ENCODE measurements at regions not wholly inside any gene's neighbourhood (a gene's known extent, or its start where the extent isn't known, plus 50 kb on each side); places are given as distances from the start of the nearest gene placed in this dataset.

GRCh38 chr10:64365663-64366062 is 844.5 kb downstream of the REEP3 start:
- Histone ChIP-seq H3K4me1 (ENCODE audit: control insufficient read depth in 1 of 2, insufficient read depth in 1 of 2, low read depth in 1 of 2, low read length in 1 of 2) (no peaks in the 10 kb centered on the region), H3K9me3 (no peaks in the 10 kb centered on the region), H3K27ac (no peak overlapping the region), H3K4me3 (ENCODE audit: low read depth in 1 of 2, low read length in 1 of 2) (no peak overlapping the region), H3K27me3 (no peaks in the 10 kb centered on the region), H3K36me3 (no peaks in the 10 kb centered on the region)
- TF ChIP-seq CTCF (IDR thresholded peaks at IDR 0.05) = no peak

GRCh38 chr10:64368298-64368697 is 847.1 kb downstream of the REEP3 start:
- Histone ChIP-seq H3K4me3 (ENCODE audit: low read depth in 1 of 2, low read length in 1 of 2) (no peak overlapping the region), H3K4me1 (ENCODE audit: control insufficient read depth in 1 of 2, insufficient read depth in 1 of 2, low read depth in 1 of 2, low read length in 1 of 2) (no peaks in the 10 kb centered on the region)
- no peak for TF ChIP-seq CTCF (IDR thresholded peaks at IDR 0.05)

GRCh38 chr10:64369885-64370773 is 848.9 kb downstream of the REEP3 start:
- H3K4me1 ChIP-seq (ENCODE audit: control insufficient read depth in 1 of 2, insufficient read depth in 1 of 2, low read depth in 1 of 2, low read length in 1 of 2) = no peaks in the 10 kb centered on the region
- no peaks in the 10 kb centered on the region for H3K27me3 ChIP-seq
- no peak overlapping the region for H3K4me3 ChIP-seq (ENCODE audit: low read depth in 1 of 2, low read length in 1 of 2)
- H3K9me3 ChIP-seq = no peaks in the 10 kb centered on the region
- no peaks in the 10 kb centered on the region for H3K36me3 ChIP-seq
- no peak overlapping the region for H3K27ac ChIP-seq
- no peak for TF ChIP-seq CTCF (IDR thresholded peaks at IDR 0.05)

More at GRCh38 chr10:64368298-64368697, 847.1 kb downstream of the REEP3 start:
- Histone ChIP-seq H3K27me3 (no peaks in the 10 kb centered on the region), H3K27ac (no peak overlapping the region), H3K36me3 (no peaks in the 10 kb centered on the region), H3K9me3 (no peaks in the 10 kb centered on the region)

- Histone ChIP-seq H3K9me3 (no peaks in the 10 kb centered on the region), H3K27me3 (no peaks in the 10 kb centered on the region), H3K36me3 (no peaks in the 10 kb centered on the region), H3K27ac (no peak overlapping the region), H3K4me1 (ENCODE audit: control insufficient read depth in 1 of 2, insufficient read depth in 1 of 2, low read depth in 1 of 2, low read length in 1 of 2) (no peaks in the 10 kb centered on the region), H3K4me3 (ENCODE audit: low read depth in 1 of 2, low read length in 1 of 2) (no peak overlapping the region)
- no peak for TF ChIP-seq CTCF (IDR thresholded peaks at IDR 0.05)
These were observed 853.1 kb downstream of the REEP3 start for GRCh38 chr10:64374346-64374745.

GRCh38 chr10:64376167-64376566 is 855.0 kb downstream of the REEP3 start:
- no peaks in the 10 kb centered on the region for H3K36me3 ChIP-seq
- H3K27me3 ChIP-seq = no peaks in the 10 kb centered on the region
- H3K4me1 ChIP-seq (ENCODE audit: control insufficient read depth in 1 of 2, insufficient read depth in 1 of 2, low read depth in 1 of 2, low read length in 1 of 2) = no peaks in the 10 kb centered on the region
- TF ChIP-seq CTCF (IDR thresholded peaks at IDR 0.05) = no peak
- H3K9me3 ChIP-seq = no peaks in the 10 kb centered on the region
- no peak overlapping the region for H3K27ac ChIP-seq
- no peak overlapping the region for H3K4me3 ChIP-seq (ENCODE audit: low read depth in 1 of 2, low read length in 1 of 2)
